MM.1S (cell line): ENCODE measurements at regions not wholly inside any gene's neighbourhood (a gene's known extent, or its start where the extent isn't known, plus 50 kb on each side); places are given as distances from the start of the nearest gene placed in this dataset.

ENCODE experiments used
- DNase-seq: peaks from one replicate; pipeline ENCODE4 v3.0.0-alpha.2; 2015
- H2AFZ ChIP-seq: fragments of 300-600 bp; sonication (generic); 2 replicates; pipeline ENCODE4 v1.6.0; 2016; ENCODE audit warnings: antibody characterized with exemption, low read length
- H3F3A ChIP-seq: fragments of 300-600 bp; sonication (generic); 2 replicates; pipeline ENCODE4 v1.6.1; 2016; ENCODE audit warnings: mild to moderate bottlenecking, antibody characterized with exemption, low read length, moderate library complexity, mixed read lengths; ENCODE audit not compliant: insufficient read depth
- H3K27ac ChIP-seq: fragments of 300-600 bp; sonication (generic); 2 replicates; pipeline ENCODE4 v1.5.1; 2016; ENCODE audit warnings: mild to moderate bottlenecking, low read length
- H3K27me3 ChIP-seq: fragments of 300-600 bp; sonication (generic); replicated peaks from 2 replicates; pipeline ENCODE4 v1.6.0; 2016; ENCODE audit warnings: low read length; ENCODE audit not compliant: insufficient read depth
- H3K36me3 ChIP-seq: fragments of 300-600 bp; sonication (generic); replicated peaks from 2 replicates; pipeline ENCODE4 v1.6.1; 2016; ENCODE audit warnings: mild to moderate bottlenecking, low read length, mixed read lengths; ENCODE audit not compliant: insufficient read depth
- H3K4me1 ChIP-seq: fragments of 300-600 bp; sonication (generic); 2 replicates; pipeline ENCODE4 v1.6.1; 2016; ENCODE audit warnings: low read length, mixed read lengths
- H3K4me2 ChIP-seq: fragments of 300-600 bp; sonication (generic); 2 replicates; pipeline ENCODE4 v1.6.0; 2016; ENCODE audit warnings: low read depth, low read length
- H3K4me3 ChIP-seq: fragments of 300-600 bp; sonication (generic); 2 replicates; pipeline ENCODE4 v1.5.1; 2016; ENCODE audit warnings: low read length, mixed read lengths
- H3K79me2 ChIP-seq: fragments of 300-600 bp; sonication (generic); 2 replicates; pipeline ENCODE4 v1.6.1; 2016; ENCODE audit warnings: mixed run types, low read length, mixed read lengths
- H3K9ac ChIP-seq: fragments of 300-600 bp; sonication (generic); 2 replicates; pipeline ENCODE4 v1.6.1; 2016; ENCODE audit warnings: low read length, mixed read lengths
- H3K9me2 ChIP-seq: fragments of 300-600 bp; sonication (generic); replicated peaks from 2 replicates; pipeline ENCODE4 v1.6.1; 2016; ENCODE audit warnings: mild to moderate bottlenecking, low read length, mixed read lengths; ENCODE audit not compliant: insufficient read depth
- H3K9me3 ChIP-seq: fragments of 300-600 bp; sonication (generic); replicated peaks from 2 replicates; pipeline ENCODE4 v1.6.1; 2016; ENCODE audit warnings: mild to moderate bottlenecking, low read length, mixed read lengths; ENCODE audit not compliant: insufficient read depth
- H4K20me1 ChIP-seq: fragments of 300-600 bp; sonication (generic); 2 replicates; pipeline ENCODE4 v1.6.1; 2016; ENCODE audit warnings: mild to moderate bottlenecking, low read length, moderate library complexity, mixed read lengths; ENCODE audit not compliant: insufficient read depth
- CTCF ChIP-seq: fragments of 300-600 bp; sonication (generic); IDR thresholded peaks from 2 replicates; pipeline ENCODE4 v1.5.1; 2016; ENCODE audit warnings: antibody characterized with exemption, low read length, mixed read lengths
- EZH2 ChIP-seq: fragments of 300-600 bp; sonication (generic); optimal IDR thresholded peaks from 2 replicates; pipeline ENCODE3; 2017; ENCODE audit warnings: low read depth, mild to moderate bottlenecking, antibody characterized with exemption, low read length, mixed read lengths
- EZH2phosphoT487 ChIP-seq: fragments of 300-600 bp; sonication (generic); IDR thresholded peaks from 2 replicates; pipeline ENCODE4 v1.6.1; 2018; ENCODE audit warnings: antibody characterized with exemption, low read length

- Histone ChIP-seq H3K9me2 (no peaks in the 10 kb centered on the region), H3K79me2 (no peaks in the 10 kb centered on the region), H3K9ac (no peak overlapping the region), H3K9me3 (no peaks in the 10 kb centered on the region), H3K4me2 (no peak overlapping the region), H4K20me1 (no peaks in the 10 kb centered on the region), H3K4me1 (no peaks in the 10 kb centered on the region), H3K4me3 (no peak overlapping the region), H3K27me3 (no peaks in the 10 kb centered on the region), H3F3A (no peaks in the 10 kb centered on the region), H3K36me3 (no peaks in the 10 kb centered on the region), H3K27ac (no peak overlapping the region), H2AFZ (no peak overlapping the region)
- DNase-seq: no peak
- TF ChIP-seq EZH2 (no peak), EZH2phosphoT487 (no peak), CTCF (no peak)
Observed at GRCh38 chr9:22922222-22922621, 475.6 kb downstream of the DMRTA1 start.

GRCh38 chr9:22954550-22954949 lies 507.9 kb downstream of the DMRTA1 start:
- no peaks in the 10 kb centered on the region for H3K9me2 ChIP-seq
- no peak overlapping the region for H3K27ac ChIP-seq
- no peaks in the 10 kb centered on the region for H3K9me3 ChIP-seq
- no peak for DNase-seq
- no peaks in the 10 kb centered on the region for H4K20me1 ChIP-seq
- no peaks in the 10 kb centered on the region for H3K79me2 ChIP-seq
- H3K36me3 ChIP-seq: no peaks in the 10 kb centered on the region
- no peaks in the 10 kb centered on the region for H3F3A ChIP-seq
- H3K27me3 ChIP-seq: no peaks in the 10 kb centered on the region
- no peak for TF ChIP-seq EZH2
- TF ChIP-seq CTCF: no peak
- TF ChIP-seq EZH2phosphoT487: no peak
- H2AFZ ChIP-seq: no peak overlapping the region
- H3K9ac ChIP-seq: no peak overlapping the region
- no peaks in the 10 kb centered on the region for H3K4me1 ChIP-seq
- H3K4me2 ChIP-seq: no peak overlapping the region
- H3K4me3 ChIP-seq: no peak overlapping the region

GRCh38 chr9:22954964-22955363 lies 508.3 kb downstream of the DMRTA1 start:
- TF ChIP-seq EZH2phosphoT487 (no peak), EZH2 (no peak), CTCF (no peak)
- Histone ChIP-seq H3K9me2 (no peaks in the 10 kb centered on the region), H3K79me2 (no peaks in the 10 kb centered on the region), H3K36me3 (no peaks in the 10 kb centered on the region), H3F3A (no peaks in the 10 kb centered on the region), H3K27me3 (no peaks in the 10 kb centered on the region), H3K9me3 (no peaks in the 10 kb centered on the region), H2AFZ (no peak overlapping the region), H3K4me3 (no peak overlapping the region), H3K9ac (no peak overlapping the region), H3K4me1 (no peaks in the 10 kb centered on the region), H4K20me1 (no peaks in the 10 kb centered on the region), H3K27ac (no peak overlapping the region), H3K4me2 (no peak overlapping the region)
- no peak for DNase-seq
